HG03103 (cell line): ENCODE measurements at regions not wholly inside any gene's neighbourhood (a gene's known extent, or its start where the extent isn't known, plus 50 kb on each side); places are given as distances from the start of the nearest gene placed in this dataset.
"Not testable (repeated sequence)": the region's sequence is repeated elsewhere in the genome, so short reads cannot be mapped to it uniquely, and the experiment has no call there.

Experiments
- ATAC-seq: cut with Tn5 transposase; IDR thresholded peaks from one replicate; pipeline ENCODE4 v1.9.1; 2021; ENCODE audit warnings: low read depth; ENCODE audit not compliant: unreplicated experiment

- ATAC-seq, result no peak
Measured at GRCh38 chr4:134754301-134755019, 552.9 kb upstream of the PABPC4L start.

- no peak for ATAC-seq
Measured at GRCh38 chr4:134753390-134753789, 551.8 kb upstream of the PABPC4L start.

GRCh38 chr4:134747108-134747805, 545.7 kb upstream of the PABPC4L start:
- no peak for ATAC-seq

- peak; percentile 83 for ATAC-seq
Measured at GRCh38 chr4:134740290-134740689, 538.7 kb upstream of the PABPC4L start.

GRCh38 chr4:134735901-134736300, 534.3 kb upstream of the PABPC4L start:
- ATAC-seq, result no peak

- no peak for ATAC-seq
Measured at GRCh38 chr4:134727696-134728095, 526.1 kb upstream of the PABPC4L start.

GRCh38 chr4:134722306-134722705, 520.7 kb upstream of the PABPC4L start:
- no peak for ATAC-seq

GRCh38 chr4:134720030-134720429, 518.4 kb upstream of the PABPC4L start:
- no peak for ATAC-seq

GRCh38 chr4:134708616-134709015, 507.0 kb upstream of the PABPC4L start:
- ATAC-seq, result no peak

- no peak for ATAC-seq
Measured at GRCh38 chr4:134708026-134708425, 506.4 kb upstream of the PABPC4L start.

GRCh38 chr4:134702374-134702773, 500.8 kb upstream of the PABPC4L start:
- ATAC-seq, result no peak

GRCh38 chr4:134700251-134700650, 498.7 kb upstream of the PABPC4L start:
- ATAC-seq, result no peak

GRCh38 chr4:134698831-134699230, 497.2 kb upstream of the PABPC4L start:
- not testable (repeated sequence) for ATAC-seq

- ATAC-seq, result no peak
Measured at GRCh38 chr4:134695433-134695832, 493.8 kb upstream of the PABPC4L start.

- no peak for ATAC-seq
Measured at GRCh38 chr4:134691915-134692314, 490.3 kb upstream of the PABPC4L start.

GRCh38 chr4:134687646-134688628, 486.3 kb upstream of the PABPC4L start:
- ATAC-seq, result no peak

GRCh38 chr4:134677209-134677814, 475.7 kb upstream of the PABPC4L start:
- no peak for ATAC-seq

- no peak for ATAC-seq
Measured at GRCh38 chr4:134668237-134668636, 466.6 kb upstream of the PABPC4L start.

GRCh38 chr4:134666640-134667039, 465.1 kb upstream of the PABPC4L start:
- ATAC-seq, result no peak

GRCh38 chr4:134665429-134665828, 463.8 kb upstream of the PABPC4L start:
- ATAC-seq, result no peak

- ATAC-seq, result no peak
Measured at GRCh38 chr4:134663742-134664141, 462.2 kb upstream of the PABPC4L start.
